HG03097 (cell line): ENCODE measurements at regions not wholly inside any gene's neighbourhood (a gene's known extent, or its start where the extent isn't known, plus 50 kb on each side); places are given as distances from the start of the nearest gene placed in this dataset.
"Not testable (repeated sequence)": the region's sequence is repeated elsewhere in the genome, so short reads cannot be mapped to it uniquely, and the experiment has no call there.

Experiments used
- ATAC-seq: cut with Tn5 transposase; IDR thresholded peaks from one replicate; pipeline ENCODE4 v1.9.1; 2021; ENCODE audit not compliant: unreplicated experiment, low FRiP score

DNA sequence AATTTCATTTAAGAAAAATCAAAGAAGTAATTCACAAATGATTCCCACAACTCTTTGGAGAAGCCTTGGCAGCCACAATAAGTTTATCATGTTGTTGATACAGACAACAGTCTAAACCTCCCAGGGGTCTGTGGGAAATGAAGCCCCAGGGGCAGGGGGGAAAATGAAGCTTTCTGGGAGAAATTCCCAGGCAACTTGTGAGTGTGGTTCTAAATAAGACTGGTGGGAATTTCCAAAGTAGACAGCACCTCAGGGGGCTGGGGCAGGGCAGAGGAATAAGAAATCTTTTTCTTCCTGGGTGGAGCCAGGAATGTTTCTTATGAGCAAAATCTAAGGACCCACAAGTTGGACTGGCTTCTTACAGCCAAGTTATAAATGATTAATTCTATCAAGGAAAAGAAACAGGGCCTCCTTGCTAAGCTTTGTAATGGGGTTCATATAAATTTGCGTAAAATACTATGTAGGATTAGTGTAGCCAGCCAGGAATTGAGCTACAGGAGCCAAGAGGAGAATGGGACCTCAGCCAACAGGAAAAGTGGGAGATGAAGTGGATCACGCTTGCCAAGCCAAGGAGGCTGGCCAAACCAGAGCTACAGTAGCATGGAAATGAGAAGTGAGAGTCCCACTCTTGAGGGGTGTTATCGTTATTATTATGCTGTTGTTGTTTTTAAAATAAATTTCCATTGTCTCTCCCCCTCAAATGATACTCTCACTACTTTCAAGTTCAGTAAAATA is 182.9 kb upstream of the FAR2 start:
- ATAC-seq: no peak

DNA sequence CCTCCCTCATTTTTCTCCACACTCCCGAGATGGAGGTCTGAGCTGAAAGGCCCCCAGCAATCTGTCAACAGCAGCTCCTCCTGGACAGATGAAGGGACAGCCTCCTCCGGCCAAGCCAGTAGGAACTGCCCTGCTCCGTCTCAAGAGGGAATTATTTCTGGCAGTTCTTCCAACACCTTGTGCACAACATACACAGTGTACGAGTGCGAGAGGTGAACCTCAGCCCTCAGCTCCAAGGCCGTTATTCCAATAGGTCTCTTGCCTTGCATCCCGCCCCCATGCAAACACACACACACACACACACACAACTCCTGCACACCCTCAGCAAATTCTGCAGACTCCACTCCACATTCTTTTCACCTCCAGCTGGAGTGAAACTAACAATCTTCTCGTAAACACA is 181.7 kb upstream of the FAR2 start:
- ATAC-seq: no peak

DNA sequence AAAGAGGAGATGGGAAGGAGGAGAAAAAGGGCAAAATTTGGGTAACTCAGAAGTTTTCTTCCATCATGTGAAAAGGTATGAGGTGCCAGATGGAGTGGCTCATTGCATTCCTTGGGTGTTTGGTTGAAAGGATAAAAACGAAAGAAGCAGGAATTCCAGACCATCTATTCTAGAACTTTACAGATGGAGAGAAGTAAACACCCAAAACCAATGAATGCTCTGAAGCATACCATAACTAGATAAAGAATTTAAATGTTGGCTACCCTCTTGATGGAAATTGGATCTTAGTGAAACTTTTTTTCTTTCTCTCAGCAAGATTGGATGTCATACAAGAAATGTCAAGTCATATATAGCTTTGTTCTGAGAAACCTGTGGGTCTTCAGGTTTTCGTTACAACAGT is 175.6 kb upstream of the FAR2 start:
- ATAC-seq: no peak

DNA sequence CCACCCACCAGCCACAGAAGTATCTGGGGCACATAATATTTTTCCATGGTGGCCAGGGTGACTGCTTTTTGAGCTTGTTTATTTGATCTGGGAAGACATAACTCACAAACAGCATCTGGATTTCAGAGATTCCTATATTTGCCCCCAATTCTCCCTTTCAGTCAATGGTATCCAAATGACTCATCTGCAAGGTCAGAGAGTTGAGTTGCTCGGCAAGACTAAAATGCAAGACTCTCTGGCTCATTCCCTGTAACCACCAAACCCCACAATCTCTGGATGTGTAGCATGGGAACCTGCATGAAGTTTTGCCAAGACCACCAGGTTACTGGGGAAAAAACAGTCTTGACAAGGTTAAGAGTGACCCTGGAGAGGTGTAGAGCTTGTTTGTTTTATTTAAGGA is 174.9 kb upstream of the FAR2 start:
- ATAC-seq: no peak

DNA sequence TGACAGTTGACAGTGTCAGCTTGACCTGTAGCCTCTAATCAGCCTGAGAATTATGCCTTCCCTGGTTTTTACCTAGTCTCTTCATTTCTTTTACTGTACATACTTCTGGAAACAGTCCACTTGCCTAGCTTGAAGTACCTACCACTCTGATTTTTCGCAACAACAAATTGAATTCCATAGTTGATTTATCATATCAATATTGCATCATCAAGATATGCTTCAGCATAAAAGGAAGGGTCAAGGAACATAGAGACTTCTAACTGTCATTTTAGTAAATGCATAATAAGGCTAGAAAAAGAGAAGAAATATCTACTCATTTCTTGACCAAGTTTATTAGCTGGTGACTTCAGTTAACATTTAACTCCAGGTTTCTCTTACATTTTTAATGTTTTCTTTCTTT is 174.2 kb upstream of the FAR2 start:
- no peak for ATAC-seq

DNA sequence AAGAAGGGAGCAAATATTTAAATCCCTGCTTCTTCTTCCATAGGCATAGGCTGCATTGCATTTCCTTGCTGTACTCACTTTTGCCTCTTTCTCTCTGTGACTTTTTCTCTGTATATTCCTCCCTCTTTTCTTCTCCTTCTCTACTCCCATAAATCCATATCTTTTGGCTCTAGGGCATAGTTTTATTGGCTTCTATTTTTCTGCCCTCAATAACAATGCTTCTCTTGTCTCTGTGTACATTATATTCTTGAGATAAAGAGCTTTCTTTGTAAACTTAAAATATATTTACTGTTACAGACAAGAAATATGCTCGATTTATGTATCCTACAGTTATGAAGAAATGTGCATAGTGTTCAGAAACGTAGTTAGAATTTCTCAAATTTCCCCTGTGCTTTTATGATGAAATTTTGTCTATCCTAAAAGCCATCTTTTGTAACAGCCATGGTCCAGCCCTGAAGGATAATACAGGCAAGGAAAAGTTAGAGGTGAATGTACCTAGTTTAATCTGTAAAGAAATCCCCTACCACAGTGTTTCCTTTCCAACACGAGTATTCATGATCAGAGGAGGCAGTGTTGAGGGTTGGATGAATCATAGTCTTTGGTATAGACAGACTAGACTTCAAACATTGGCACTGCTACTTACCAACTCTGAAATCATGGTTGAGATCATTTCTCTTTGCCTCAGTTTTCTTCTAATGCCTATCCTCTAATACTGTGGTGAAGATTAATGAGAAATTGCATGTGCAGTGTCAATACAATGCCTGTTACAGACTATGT is 173.3 kb upstream of the FAR2 start:
- ATAC-seq: no peak

DNA sequence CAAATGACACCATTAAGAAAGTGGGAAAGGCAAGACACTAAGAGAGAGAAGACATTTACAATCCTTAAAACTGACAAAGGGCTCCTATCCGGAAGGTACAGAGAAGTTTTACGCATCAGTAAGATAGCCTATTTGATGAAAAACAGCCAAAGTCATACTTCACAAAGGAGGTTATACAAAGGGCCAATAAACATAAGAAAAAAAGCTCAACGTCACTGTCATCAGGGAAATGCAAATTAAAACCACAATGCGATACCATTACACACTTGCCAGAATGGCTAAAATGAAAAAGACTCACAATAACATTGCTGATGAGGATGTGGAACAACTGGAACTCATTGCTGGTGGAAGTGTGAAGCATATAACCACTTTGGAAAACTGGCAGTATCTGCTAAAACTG is 168.6 kb upstream of the FAR2 start:
- ATAC-seq: no peak

DNA sequence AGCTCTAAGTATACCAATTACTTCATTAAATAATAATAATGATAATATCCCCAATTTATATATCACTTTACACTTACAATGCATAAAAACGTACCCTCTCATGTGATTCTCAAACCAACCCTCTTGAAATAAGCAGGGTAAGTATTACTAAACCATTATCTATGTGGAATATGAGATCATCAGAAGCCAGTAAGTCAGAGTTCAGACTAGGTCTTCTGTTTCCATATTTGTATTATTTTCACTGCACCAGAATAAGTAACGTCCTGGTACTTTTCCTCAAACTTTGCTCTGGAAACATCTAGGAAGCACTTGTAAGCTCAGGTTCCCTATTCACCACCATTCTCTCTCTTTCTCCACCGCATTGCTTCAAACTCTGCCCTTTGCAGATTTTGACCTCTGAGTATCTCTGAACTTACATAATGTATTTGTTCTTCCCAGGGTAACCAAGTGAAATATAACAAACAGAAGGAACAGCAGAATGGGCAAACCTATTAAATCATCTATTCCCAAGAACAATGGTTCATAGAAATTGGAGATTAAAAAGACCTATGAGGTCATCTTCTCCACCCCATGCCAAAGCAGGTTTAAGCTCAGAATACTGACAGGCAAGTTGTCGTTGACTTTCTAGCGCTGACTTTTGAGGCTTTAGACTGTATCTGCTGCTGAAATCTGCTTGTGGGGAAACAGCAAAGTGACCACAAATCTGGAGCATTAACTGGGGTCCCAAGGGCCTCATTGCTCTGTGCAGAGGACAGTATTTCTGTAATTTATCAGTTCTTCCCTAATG is 161.3 kb upstream of the FAR2 start:
- no peak for ATAC-seq

DNA sequence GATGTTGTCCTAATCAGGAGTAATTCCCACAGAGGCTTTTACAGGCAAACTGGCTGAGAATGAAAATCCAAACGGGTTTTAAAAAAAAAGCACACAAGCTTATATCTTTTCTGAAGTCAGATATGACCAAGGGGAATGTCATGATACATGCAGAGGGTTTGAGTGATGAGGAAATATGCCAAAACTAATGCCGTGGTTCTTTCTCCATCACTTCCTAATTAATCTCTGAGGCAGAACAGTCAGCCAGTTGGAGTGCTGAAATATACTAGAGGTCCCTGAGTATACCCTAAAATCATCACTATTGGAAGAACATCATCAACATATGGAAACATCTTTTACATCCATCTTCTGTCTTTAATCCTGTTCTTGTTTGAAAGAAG is 160.8 kb upstream of the FAR2 start:
- ATAC-seq: no peak

DNA sequence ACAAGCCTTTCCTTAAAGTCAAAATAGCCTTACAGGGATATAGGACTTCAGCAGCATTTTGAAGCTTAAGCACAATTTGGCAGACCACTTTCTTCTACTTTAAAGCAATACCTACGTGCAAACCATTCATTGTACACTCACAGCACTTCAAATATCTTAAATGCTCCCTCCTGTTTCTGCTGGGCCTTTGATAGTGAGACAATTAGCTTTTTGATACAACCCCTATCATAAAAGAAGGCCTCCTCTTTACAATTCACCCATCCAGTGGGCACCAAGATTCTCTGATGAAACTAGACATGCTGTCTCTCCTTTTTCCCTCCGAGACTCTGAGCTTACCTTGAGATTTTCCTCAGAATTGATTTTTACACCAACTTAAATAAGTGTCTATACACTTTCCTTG is 157.5 kb upstream of the FAR2 start:
- no peak for ATAC-seq

DNA sequence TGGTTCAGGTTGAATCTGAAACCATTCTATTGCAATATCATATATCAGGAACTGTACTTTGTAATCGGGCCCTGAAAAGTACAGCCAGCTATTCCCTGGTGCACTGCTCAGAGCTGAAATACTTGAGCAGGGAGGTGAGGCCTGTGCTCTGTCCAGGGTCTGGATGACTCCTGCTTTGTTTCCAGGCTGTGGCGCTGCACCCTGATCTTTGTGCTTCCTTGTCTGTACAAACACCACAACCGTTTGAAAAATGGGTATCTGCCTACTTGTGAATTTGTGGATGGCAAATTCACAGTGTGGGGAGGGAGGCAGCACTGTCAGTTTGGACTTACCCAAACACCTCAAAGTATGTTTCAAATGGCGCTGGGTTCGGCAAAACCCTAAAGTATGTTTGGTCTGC is 155.4 kb upstream of the FAR2 start:
- ATAC-seq: no peak

DNA sequence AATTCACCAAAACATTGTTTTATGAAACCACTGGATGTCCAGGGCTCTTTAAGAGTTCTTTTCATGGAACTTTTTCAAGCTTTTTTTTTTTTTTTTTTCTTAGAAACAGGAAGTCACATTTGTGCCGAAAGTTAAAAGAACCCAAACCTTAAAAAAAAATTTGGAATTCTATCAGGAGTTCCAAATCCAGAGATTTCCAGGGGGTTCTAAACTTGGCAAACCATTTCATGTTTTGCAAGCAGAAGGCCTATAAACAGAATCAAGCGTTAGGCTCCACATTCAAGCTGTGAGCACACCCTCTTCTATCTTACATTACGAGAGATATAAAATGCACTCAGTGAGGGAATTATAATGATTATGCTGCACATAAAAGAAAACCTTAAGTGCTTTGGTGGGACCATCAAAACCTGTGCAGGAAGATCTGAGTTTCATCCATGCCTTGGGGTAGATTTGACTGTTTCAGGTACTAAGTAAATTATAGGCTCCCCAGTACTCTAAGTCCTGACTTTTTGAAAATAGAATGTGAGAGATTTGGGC is 154.8 kb upstream of the FAR2 start:
- no peak for ATAC-seq

DNA sequence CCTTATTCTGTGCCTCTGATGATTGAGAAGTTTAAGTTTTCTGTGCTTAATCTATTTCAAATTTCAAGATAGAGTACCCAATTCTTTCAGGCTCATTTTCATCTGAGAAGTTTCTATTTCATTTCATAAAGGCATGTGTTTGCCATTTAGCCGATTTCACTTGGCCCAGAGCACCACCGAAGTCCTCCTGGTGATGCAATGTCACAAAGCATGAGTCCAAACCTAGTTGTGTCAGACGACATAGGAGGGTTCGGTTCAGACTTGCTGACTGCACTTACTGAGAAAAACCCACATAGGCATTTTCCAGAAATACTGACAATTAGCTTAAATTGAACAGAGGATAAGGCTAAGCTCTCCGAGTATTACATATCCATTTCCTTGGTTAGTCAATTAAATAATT is 152.4 kb upstream of the FAR2 start:
- no peak for ATAC-seq

DNA sequence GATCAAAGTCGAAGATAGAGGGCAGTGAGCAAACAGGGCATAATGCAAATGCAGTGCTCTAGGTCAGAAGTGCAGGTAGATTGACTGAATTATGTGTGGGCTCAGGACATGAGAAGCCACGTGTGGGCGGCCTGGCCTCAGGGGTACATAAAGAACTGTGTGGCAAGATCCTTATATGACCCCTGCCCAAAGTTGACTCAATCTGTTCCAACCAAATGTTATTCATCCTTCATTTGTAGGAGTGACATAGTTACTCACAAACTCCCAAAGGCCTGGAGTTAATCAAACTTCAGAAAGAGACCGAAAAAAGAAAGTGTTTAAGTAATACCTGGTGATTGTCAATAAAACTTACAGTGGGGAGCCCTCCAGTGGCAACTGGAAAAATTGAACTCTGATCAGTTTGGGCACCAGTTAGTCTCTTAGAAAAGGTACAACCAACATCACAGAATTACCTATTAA is 150.4 kb upstream of the FAR2 start:
- no peak for ATAC-seq

DNA sequence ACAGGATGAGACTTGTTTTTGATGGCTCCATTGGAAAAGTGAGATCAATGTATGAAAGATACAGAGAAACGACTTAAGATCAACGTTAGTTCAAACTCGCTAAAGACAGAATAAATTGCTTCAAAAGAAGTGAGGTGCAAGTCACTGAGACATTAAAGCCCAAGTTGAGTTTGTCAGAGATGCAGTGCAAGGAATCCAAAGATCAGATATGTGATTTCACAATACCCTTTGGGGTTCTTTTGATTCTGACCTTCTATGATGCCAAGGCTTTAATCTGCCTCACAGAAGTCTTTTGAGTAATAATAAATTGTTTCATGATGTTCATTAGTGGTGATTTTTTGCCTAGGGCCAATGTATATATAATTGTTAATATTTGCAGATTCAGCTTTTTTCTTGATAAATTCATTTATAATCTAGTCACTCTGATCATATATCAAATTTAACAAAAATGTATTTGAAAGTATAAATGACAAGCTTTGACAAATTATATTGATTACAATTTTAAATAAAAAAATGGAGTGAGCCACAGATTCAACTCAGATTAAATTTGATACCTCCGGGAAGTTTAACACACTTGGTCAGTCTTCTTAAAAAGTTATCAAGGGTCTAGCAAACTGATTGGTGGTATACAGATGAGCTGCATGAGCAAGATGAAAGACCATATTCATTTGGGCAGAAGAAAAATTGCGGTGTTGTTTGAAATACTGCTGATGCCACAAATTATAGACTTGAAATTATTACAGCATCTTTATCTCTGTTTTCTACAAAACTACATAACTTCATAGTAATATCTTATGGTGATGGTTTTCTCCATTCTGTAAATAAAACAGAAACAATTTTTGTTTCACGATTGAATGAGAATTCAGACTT is 144.8 kb upstream of the FAR2 start:
- ATAC-seq: no peak

DNA sequence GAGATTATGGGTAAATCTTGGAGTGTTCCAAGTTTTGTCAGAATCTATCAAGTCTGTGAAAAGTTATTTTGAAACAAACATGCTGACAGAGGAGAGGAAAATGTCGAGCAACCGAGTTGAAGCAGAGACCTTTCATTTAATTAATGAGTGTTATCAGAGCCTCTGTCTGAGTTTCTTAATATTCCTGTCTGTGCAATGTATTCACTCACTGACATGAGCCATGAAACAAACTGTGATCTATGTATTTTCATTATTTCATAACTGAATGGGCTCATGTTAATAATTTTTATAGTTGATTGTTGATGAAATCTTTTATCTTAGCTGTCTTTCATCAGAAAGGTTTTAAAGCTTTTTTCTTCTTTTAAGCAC is 144.2 kb upstream of the FAR2 start:
- ATAC-seq: no peak

DNA sequence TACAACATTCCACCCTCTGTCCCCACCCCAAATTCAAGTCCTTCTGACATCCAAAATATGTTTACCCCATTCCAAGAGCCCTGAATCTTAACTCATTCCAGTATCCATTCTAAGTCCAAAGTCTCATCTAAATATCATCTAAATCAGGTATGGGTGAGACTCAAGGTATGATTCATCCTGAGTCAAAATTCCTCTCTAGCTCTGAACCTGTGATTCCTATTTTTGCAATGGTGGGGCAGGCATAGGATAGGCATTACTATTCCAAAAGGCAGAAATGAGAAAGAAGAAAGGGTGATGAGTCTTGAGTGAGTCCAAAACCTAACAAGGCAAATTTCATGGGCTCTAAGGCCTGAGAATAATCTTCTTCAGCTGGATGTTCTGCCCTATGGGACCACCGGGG is 140.3 kb upstream of the FAR2 start:
- ATAC-seq: no peak

DNA sequence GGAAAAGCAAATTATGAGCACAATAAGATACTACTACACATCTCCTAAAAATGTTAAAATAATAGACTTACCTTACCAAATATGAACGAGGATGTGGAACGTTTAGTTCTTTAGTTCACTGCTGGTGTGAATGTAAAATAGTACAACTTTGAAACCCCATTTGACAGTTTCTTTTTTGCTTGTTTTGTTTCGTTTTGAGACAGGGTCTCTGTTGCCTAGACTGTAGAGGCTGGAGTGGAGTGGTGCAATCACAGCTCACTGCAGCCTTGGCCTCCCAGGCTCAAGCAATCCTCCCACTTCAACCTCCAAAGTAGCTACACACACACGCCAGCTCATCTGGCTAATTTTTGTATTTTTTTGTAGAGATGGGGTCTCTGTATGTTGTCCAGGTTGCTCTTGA is 136.4 kb upstream of the FAR2 start:
- ATAC-seq: no peak

DNA sequence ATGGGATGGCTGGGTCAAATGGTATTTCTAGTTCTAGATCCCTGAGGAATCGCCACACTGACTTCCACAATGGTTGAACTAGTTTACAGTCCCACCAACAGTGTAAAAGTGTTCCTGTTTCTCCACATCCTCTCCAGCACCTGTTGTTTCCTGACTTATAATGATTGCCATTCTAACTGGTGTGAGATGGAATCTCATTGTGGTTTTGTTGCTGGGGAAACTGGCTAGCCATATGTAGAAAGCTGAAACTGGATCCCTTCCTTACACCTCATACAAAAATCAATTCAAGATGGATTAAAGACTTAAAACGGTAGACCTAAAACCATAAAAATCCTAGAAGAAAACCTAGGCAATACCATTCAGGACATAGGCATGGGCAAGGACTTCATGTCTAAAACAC is 131.5 kb upstream of the FAR2 start:
- ATAC-seq: not testable (repeated sequence)

DNA sequence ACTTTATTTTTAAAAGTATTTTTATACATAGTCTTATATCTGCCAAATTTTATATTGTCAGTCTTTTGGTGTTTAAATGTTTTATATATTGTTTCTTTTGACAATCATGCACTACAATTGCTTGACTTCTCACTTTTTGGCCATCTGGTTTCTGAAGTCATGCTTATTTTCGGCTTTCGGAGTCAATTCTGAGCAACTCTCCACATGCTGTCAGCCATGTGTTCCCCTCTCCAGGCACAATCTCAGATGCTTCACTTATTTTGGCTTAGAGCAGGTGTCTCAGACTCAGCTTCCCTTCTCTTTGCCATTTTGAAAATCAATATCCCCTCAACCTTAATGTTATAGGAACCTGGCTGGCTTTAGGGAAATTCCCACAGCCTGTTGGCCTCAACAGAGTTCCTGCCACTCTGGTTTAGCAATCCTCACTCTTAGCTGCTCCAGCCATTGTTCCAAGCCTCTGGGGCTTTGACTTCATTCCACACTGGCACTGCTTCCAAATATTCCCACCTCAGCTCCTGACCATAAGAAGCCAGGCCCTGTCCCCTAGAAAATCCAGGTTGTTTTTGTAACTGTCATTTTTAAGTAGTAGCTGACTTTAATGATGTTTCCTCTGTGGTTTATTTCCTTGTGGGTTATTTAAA is 125.5 kb upstream of the FAR2 start:
- ATAC-seq: no peak
